CD4-positive, alpha-beta T cell (primary cell): ENCODE measurements at regions not wholly inside any gene's neighbourhood (a gene's known extent, or its start where the extent isn't known, plus 50 kb on each side); places are given as distances from the start of the nearest gene placed in this dataset.

Experiments
- ATAC-seq: fragments of 200-7000 bp; cut with Tn5 transposase; one replicate; pipeline ENCODE4 v1.10.0; 2022; ENCODE audit warnings: mild to moderate bottlenecking; ENCODE audit not compliant: poor library complexity
- CTCF ChIA-PET: fragments of 350-600 bp; sonication (Branson Sonifier 250); formaldehyde crosslinking; loops from one replicate; lab custom pipeline; 2021; ENCODE audit warnings: antibody characterized with exemption, inconsistent platforms; lab: Charles Lee
- POLR2A ChIA-PET: fragments of 350-600 bp; sonication (Branson Sonifier 250); formaldehyde crosslinking; loops from one replicate; lab custom pipeline; 2021; ENCODE audit warnings: antibody characterized with exemption, inconsistent platforms; lab: Charles Lee
- DNase-seq, 14 experiments: peaks; one replicate each; pipeline ENCODE4 v3.0.0-alpha.2; 2013 to 2020; ENCODE audit warnings: mixed read lengths in 2 of 14
- H3K27ac ChIP-seq, 2 donors: one replicate each; pipeline versions ENCODE4 v1.5.1 to v1.7.0; 2013; ENCODE audit warnings: low read length in 2 of 2, low read depth in 1 of 2, mild to moderate bottlenecking in 1 of 2
- H3K27me3 ChIP-seq, 2 experiments: 1 replicate in 1 of 2; 2 replicates in 1 of 2; pipeline versions ENCODE4 v1.6.1 to v1.7.0; 2013; ENCODE audit warnings: low read length in 2 of 2, control low read depth in 1 of 2, mild to moderate bottlenecking in 1 of 2, moderate library complexity in 1 of 2; ENCODE audit not compliant: insufficient read depth in 2 of 2, control insufficient read depth in 1 of 2
- H3K36me3 ChIP-seq: one replicate; pipeline ENCODE4 v1.6.1; 2013; ENCODE audit warnings: low read length, control low read depth; ENCODE audit not compliant: insufficient read depth
- H3K4me1 ChIP-seq: one replicate; pipeline ENCODE4 v1.6.1; 2013; ENCODE audit warnings: low read length, control low read depth; ENCODE audit not compliant: insufficient read depth
- H3K4me3 ChIP-seq: one replicate; pipeline ENCODE4 v1.5.1; 2013; ENCODE audit warnings: mild to moderate bottlenecking, low read length, moderate library complexity
- H3K9me3 ChIP-seq, 2 experiments: 1 replicate in 1 of 2; 2 replicates in 1 of 2; pipeline versions ENCODE4 v1.6.1 to v1.7.0; 2013; ENCODE audit warnings: low read length in 2 of 2, mild to moderate bottlenecking in 2 of 2, control low read depth in 1 of 2, moderate library complexity in 1 of 2; ENCODE audit not compliant: control insufficient read depth in 1 of 2, insufficient read depth in 1 of 2
- H3K27ac Mint-ChIP-seq: one replicate; pipeline ENCODE4 v1.8.0; 2020; ENCODE audit warnings: mixed read lengths
- H3K27me3 Mint-ChIP-seq: one replicate; pipeline ENCODE4 v1.8.0; 2021; ENCODE audit warnings: mixed read lengths
- H3K36me3 Mint-ChIP-seq: one replicate; pipeline ENCODE4 v1.8.0; 2021; ENCODE audit warnings: low read depth, mixed read lengths
- H3K4me1 Mint-ChIP-seq: one replicate; pipeline ENCODE4 v1.8.0; 2021; ENCODE audit warnings: low read depth, mixed read lengths
- H3K4me3 Mint-ChIP-seq: one replicate; pipeline ENCODE4 v1.8.0; 2020; ENCODE audit warnings: mild to moderate bottlenecking, mixed read lengths
- H3K9me3 Mint-ChIP-seq: one replicate; pipeline ENCODE4 v1.8.0; 2020; ENCODE audit warnings: mixed read lengths
- intact Hi-C, 2 experiments: fragments of 100-400 bp; cut with DNase I in 1 of 2; cut with micrococcal nuclease in 1 of 2; formaldehyde crosslinking; loops; one replicate each; pipeline versions ENCODE4 v1.15.1 to v1.9.0; 2023 to 2025; cut with DNase I, micrococcal nuclease
- TF ChIP-seq, protein P1 (sequence below): fragments of 200-600 bp; IDR thresholded peaks from one replicate; pipeline ENCODE4 v1.8.0; 2022; ENCODE audit warnings: antibody characterized with exemption, mild to moderate bottlenecking

DNA sequence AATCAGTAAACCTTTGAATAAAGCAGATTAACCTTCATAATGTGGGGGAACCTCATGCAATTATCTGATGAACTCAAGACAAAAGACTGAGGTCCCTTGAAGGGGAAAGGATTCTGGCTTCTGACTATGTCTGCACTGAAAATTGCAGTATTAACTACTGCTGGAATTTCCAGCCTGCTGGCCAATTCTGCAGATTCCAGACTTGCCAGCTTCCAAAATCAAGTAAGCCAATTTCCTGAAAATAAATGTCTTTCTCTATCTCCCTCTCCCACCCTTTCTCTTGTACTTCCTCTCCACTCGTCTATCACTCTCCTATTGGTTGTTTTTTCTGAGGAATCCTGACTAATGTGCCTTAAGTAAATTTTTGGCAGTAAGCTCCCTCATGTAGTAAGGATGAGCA is 1479.9 kb upstream of the PRR20A start:
- ATAC-seq, result no peak
- Histone ChIP-seq H3K36me3 (no peaks in the 10 kb centered on the region), H3K4me3 (no peak overlapping the region), H3K4me1 (no peaks in the 10 kb centered on the region), H3K27me3 (no peaks in the 10 kb centered on the region), H3K27ac (no peak overlapping the region), H3K9me3 (no peaks in the 10 kb centered on the region)
- H3K9me3 Mint-ChIP-seq, result peaks cover 4% of the 10 kb centered on the region
- DNase-seq, result no peak
- TF ChIP-seq, protein P1, sequence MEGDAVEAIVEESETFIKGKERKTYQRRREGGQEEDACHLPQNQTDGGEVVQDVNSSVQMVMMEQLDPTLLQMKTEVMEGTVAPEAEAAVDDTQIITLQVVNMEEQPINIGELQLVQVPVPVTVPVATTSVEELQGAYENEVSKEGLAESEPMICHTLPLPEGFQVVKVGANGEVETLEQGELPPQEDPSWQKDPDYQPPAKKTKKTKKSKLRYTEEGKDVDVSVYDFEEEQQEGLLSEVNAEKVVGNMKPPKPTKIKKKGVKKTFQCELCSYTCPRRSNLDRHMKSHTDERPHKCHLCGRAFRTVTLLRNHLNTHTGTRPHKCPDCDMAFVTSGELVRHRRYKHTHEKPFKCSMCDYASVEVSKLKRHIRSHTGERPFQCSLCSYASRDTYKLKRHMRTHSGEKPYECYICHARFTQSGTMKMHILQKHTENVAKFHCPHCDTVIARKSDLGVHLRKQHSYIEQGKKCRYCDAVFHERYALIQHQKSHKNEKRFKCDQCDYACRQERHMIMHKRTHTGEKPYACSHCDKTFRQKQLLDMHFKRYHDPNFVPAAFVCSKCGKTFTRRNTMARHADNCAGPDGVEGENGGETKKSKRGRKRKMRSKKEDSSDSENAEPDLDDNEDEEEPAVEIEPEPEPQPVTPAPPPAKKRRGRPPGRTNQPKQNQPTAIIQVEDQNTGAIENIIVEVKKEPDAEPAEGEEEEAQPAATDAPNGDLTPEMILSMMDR, result no peak
- no peak overlapping the region for H3K4me3 Mint-ChIP-seq
- no peak overlapping the region for H3K27ac Mint-ChIP-seq
- ChIA-PET POLR2A (no interaction called here), CTCF (no interaction called here)
- H3K36me3 Mint-ChIP-seq, result no peaks in the 10 kb centered on the region
- intact Hi-C loops, result no loop called here
- no peaks in the 10 kb centered on the region for H3K4me1 Mint-ChIP-seq
- H3K27me3 Mint-ChIP-seq, result no peaks in the 10 kb centered on the region

DNA sequence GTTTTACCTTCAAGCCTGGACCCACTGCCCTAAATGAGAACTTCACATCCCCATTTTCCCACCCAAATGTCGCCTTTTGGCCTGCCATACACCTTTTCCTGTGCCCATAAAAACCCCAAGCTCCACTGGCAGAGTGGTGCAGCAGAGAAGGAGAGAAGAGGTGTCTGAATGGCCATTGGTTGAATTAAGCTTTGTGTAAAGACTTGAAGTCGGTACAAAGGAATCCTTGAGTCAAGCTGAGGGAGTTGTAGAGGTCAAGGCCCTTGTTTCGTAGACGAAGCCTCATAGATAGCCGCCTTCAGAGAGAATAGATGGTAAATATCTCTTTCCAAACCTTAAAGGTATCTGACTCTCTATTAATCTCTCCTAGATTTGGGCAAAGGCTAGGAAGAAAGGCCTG is 1479.2 kb upstream of the PRR20A start:
- no peaks in the 10 kb centered on the region for H3K4me1 Mint-ChIP-seq
- H3K4me1 ChIP-seq, result no peaks in the 10 kb centered on the region
- intact Hi-C loops, result no loop called here
- peaks cover 4% of the 10 kb centered on the region for H3K9me3 Mint-ChIP-seq
- ChIA-PET POLR2A (no interaction called here), CTCF (no interaction called here)
- no peaks in the 10 kb centered on the region for H3K36me3 ChIP-seq
- H3K27ac Mint-ChIP-seq, result no peak overlapping the region
- no peaks in the 10 kb centered on the region for H3K36me3 Mint-ChIP-seq
- no peaks in the 10 kb centered on the region for H3K9me3 ChIP-seq
- no peak for DNase-seq
- H3K4me3 Mint-ChIP-seq, result no peak overlapping the region
- H3K27me3 ChIP-seq, result no peaks in the 10 kb centered on the region
- no peak overlapping the region for H3K4me3 ChIP-seq
- ATAC-seq, result no peak
- no peak overlapping the region for H3K27ac ChIP-seq
- no peaks in the 10 kb centered on the region for H3K27me3 Mint-ChIP-seq
- TF ChIP-seq, protein P1, result no peak

DNA sequence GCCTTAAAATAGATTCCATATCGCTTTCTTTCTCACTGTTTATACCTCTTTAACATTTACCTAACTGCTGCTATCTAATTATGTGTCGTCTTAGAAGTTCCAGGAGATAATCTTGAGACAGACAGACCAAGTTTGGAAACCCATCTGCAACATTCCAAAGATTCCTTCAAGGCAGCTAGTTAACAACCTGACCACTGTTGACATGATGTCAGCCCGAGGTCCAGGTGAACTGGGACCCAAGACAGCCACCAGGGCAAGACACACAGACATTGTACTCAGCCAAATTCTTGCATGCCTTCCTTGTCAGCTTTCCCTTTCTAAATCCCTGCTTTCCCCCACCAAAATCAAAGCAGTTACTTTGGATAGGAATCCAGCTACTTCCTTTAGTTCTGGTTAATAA is 1476.5 kb upstream of the PRR20A start:
- ChIA-PET POLR2A (no interaction called here), CTCF (no interaction called here)
- Histone ChIP-seq H3K4me1 (no peaks in the 10 kb centered on the region), H3K9me3 (no peaks in the 10 kb centered on the region), H3K36me3 (no peaks in the 10 kb centered on the region), H3K27ac (no peak overlapping the region), H3K4me3 (no peak overlapping the region), H3K27me3 (no peaks in the 10 kb centered on the region)
- DNase-seq (no peak), ATAC-seq (no peak)
- no peaks in the 10 kb centered on the region for H3K36me3 Mint-ChIP-seq
- TF ChIP-seq, protein P1, result no peak
- H3K27ac Mint-ChIP-seq, result no peak overlapping the region
- peaks cover 6% of the 10 kb centered on the region for H3K9me3 Mint-ChIP-seq
- H3K27me3 Mint-ChIP-seq, result no peaks in the 10 kb centered on the region
- no peak overlapping the region for H3K4me3 Mint-ChIP-seq
- intact Hi-C loops, result no loop called here
- no peaks in the 10 kb centered on the region for H3K4me1 Mint-ChIP-seq
